ENCODE measurements at regions not wholly inside any gene's neighbourhood (a gene's known extent, or its start where the extent isn't known, plus 50 kb on each side); places are given as distances from the start of the nearest gene placed in this dataset.

DNA sequence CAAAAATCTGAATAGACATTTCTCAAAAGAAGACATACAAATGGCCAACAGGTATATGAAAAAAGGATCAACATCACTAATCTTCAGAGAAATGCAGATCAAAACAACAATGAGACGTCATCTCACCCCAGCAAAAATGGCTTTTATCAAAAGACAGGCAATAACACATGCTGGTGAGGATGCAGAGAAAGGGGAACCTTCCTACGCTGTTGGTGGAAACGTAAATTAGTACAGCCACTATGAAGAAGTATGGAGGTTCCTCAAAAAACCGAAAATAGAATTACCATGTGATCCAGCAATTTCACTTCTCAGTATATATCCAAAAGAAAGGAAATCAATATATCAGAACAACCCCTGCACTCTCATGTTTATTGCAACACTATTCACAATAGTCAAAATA, 65.1 kb upstream of the ATP1B1 start:
- TF ChIP-seq, protein P1, sequence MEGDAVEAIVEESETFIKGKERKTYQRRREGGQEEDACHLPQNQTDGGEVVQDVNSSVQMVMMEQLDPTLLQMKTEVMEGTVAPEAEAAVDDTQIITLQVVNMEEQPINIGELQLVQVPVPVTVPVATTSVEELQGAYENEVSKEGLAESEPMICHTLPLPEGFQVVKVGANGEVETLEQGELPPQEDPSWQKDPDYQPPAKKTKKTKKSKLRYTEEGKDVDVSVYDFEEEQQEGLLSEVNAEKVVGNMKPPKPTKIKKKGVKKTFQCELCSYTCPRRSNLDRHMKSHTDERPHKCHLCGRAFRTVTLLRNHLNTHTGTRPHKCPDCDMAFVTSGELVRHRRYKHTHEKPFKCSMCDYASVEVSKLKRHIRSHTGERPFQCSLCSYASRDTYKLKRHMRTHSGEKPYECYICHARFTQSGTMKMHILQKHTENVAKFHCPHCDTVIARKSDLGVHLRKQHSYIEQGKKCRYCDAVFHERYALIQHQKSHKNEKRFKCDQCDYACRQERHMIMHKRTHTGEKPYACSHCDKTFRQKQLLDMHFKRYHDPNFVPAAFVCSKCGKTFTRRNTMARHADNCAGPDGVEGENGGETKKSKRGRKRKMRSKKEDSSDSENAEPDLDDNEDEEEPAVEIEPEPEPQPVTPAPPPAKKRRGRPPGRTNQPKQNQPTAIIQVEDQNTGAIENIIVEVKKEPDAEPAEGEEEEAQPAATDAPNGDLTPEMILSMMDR (conservative IDR thresholded peaks at IDR 0.05; ENCODE audit: low read length) = no peak
- TF ChIP-seq EZH2phosphoT487 (IDR thresholded peaks at IDR 0.05; ENCODE audit: borderline replicate concordance, low read depth, low read length) = no peak
